ENCODE measurements at regions not wholly inside any gene's neighbourhood (a gene's known extent, or its start where the extent isn't known, plus 50 kb on each side); places are given as distances from the start of the nearest gene placed in this dataset.

GRCh38 chr5:7047511-7048261 lies 334.5 kb downstream of the TENT4A start:
- Histone ChIP-seq H3K36me3 (ENCODE audit: control insufficient read depth in 4 of 4, insufficient read depth in 3 of 4, low read depth in 1 of 4, low read length in 3 of 4) (no peaks in the 10 kb centered on the region), H3K4me1 (ENCODE audit: control insufficient read depth in 4 of 4, insufficient read depth in 4 of 4, low read length in 3 of 4) (peaks cover 2 to 17% (median 9%) of the 10 kb centered on the region in 4 donors), H3K27ac (ENCODE audit: low read depth in 1 of 2, low read length in 2 of 2) (no peak overlapping the region), H3K27me3 (ENCODE audit: control insufficient read depth in 4 of 4, insufficient read depth in 4 of 4, low read length in 3 of 4) (no peaks in the 10 kb centered on the region), H3K9ac (ENCODE audit: low read depth in 1 of 2, low read length in 2 of 2) (no peak overlapping the region), H3K4me3 (ENCODE audit: low read depth in 1 of 3, low read length in 3 of 3) (no peak overlapping the region), H3K9me3 (ENCODE audit: control insufficient read depth in 4 of 4, low read length in 3 of 4) (no peaks in the 10 kb centered on the region)
- WGBS, result 38% methylated on average over 7 of the region's 7 CpGs
- DNase-seq (ENCODE audit: low spot score), result no peak
- TF ChIP-seq JUND (IDR thresholded peaks at IDR 0.05) (peak in 1 of 2 donors; percentile 56), CTCF (IDR thresholded peaks at IDR 0.05; ENCODE audit: low read depth, low read length, missing input control) (peak; percentile 24), MAX (IDR thresholded peaks at IDR 0.05) (peak; percentile 29), ZBTB33 (IDR thresholded peaks at IDR 0.05) (peak; percentile 76), ATF3 (IDR thresholded peaks at IDR 0.05) (no peak), EGR1 (IDR thresholded peaks at IDR 0.05; ENCODE audit: low read depth in 2 of 2) (peak in 1 of 2 donors; percentile 86), TAF1 (conservative IDR thresholded peaks at IDR 0.05) (no peak), HNF4G (IDR thresholded peaks at IDR 0.05) (no peak), GABPA (IDR thresholded peaks at IDR 0.05 in 1 of 2, conservative IDR thresholded peaks at IDR 0.05 in 1 of 2) (no peak), REST (IDR thresholded peaks at IDR 0.05) (peak; percentile 84), FOXA2 (IDR thresholded peaks at IDR 0.05) (peak; percentile 98), FOXA1 (IDR thresholded peaks at IDR 0.05) (peak; percentile 99), RAD21 (IDR thresholded peaks at IDR 0.05) (peak; percentile 14 to 54), NR2F2 (IDR thresholded peaks at IDR 0.05) (no peak), RXRA (IDR thresholded peaks at IDR 0.05) (peak; percentile 23 to 89), YY1 (IDR thresholded peaks at IDR 0.05) (peak; percentile 79), SP1 (IDR thresholded peaks at IDR 0.05) (peak; percentile 27), HNF4A (conservative IDR thresholded peaks at IDR 0.05) (peak; percentile 21 to 85)

Data from liver (tissue), 8 donors.